Adrenal gland (tissue), 9 donors: ENCODE measurements at regions not wholly inside any gene's neighbourhood (a gene's known extent, or its start where the extent isn't known, plus 50 kb on each side); places are given as distances from the start of the nearest gene placed in this dataset.

Experiments used
- DNase-seq, 7 donors: peaks; one replicate each; pipeline ENCODE4 v3.0.0-alpha.2; 2019 to 2020
- H3K27ac ChIP-seq, 5 donors: fragments of 200-600 bp; sonication (generic) in 4 of 5; 1 replicate in 3 of 5; 2 replicates in 2 of 5; pipeline versions ENCODE4 v1.5.1 to v1.8.0; 2016 to 2020; ENCODE audit warnings: mild to moderate bottlenecking in 1 of 5
- H3K27me3 ChIP-seq: fragments of 200-600 bp; 2 replicates; pipeline ENCODE4 v1.8.0; 2021
- H3K36me3 ChIP-seq, 2 donors: fragments of 200-600 bp; replicated peaks in 1 of 2; 1 replicate in 1 of 2; 2 replicates in 1 of 2; pipeline versions ENCODE4 v1.5.1 to v1.8.0; 2018 to 2022
- H3K4me1 ChIP-seq, 2 donors: fragments of 200-600 bp; replicated peaks in 1 of 2; 1 replicate in 1 of 2; 2 replicates in 1 of 2; pipeline versions ENCODE4 v1.5.1 to v1.8.0; 2018 to 2021
- H3K4me3 ChIP-seq, 4 donors: fragments of 200-600 bp; sonication (generic) in 3 of 4; one replicate each; pipeline ENCODE4 v1.5.1; 2016 to 2018
- H3K9me3 ChIP-seq, 3 donors: fragments of 200-600 bp; sonication (generic) in 1 of 3; replicated peaks in 1 of 3; 1 replicate in 2 of 3; 2 replicates in 1 of 3; pipeline versions ENCODE4 v1.5.1 to v1.8.0; 2016 to 2021
- CTCF ChIP-seq, 6 experiments: fragments of 450-650 bp in 4 of 6; fragments of 200-600 bp in 2 of 6; sonication (generic) in 1 of 6; IDR thresholded peaks; 1 replicate in 5 of 6; 2 replicates in 1 of 6; pipeline versions ENCODE4 v1.5.1 to v1.8.0; 2016 to 2021; ENCODE audit warnings: antibody characterized with exemption in 6 of 6, mild to moderate bottlenecking in 2 of 6, moderate library complexity in 1 of 6
- POLR2A ChIP-seq, 2 donors: fragments of 450-650 bp; IDR thresholded peaks; one replicate each; pipeline ENCODE4 v1.6.1; 2017; ENCODE audit warnings: antibody characterized with exemption in 2 of 2, mild to moderate bottlenecking in 2 of 2, moderate library complexity in 1 of 2
- WGBS, 4 donors: extraction: QIAGEN DNeasy Blood & Tissue Kit in 2 of 4; methylation state at CpG; one replicate each; pipeline versions ENCODE4 v1.1.5 to v1.1.7; 2013 to 2017; 5-methylcytosine and 5-hydroxymethylcytosine counted together
- intact Hi-C, 2 donors: fragments of 100-400 bp; cut with DNase I; formaldehyde crosslinking; loops; one replicate each; pipeline versions ENCODE4 v1.14.1 to v1.15.0; 2022 to 2023
- donor health status: healthy with polysubstance abuse.
- donor health status: Bipolar disorder and iron deficiency.
- donor health status: DM: yes; HTN: yes; CAD: no.
- donor health status: DM: no; HTN: no; CAD: no.
- donor health status: DM: no; HTN: no; CAD: no.

- 67 to 79% (median 75%) methylated on average over 6 of the region's 6 CpGs for WGBS, 4 donors
Measured at GRCh38 chr6:91879386-91879995, 1292.6 kb upstream of the MAP3K7 start.

GRCh38 chr6:91877994-91878393 lies 1291.1 kb upstream of the MAP3K7 start:
- no peak for TF ChIP-seq CTCF (IDR thresholded peaks at IDR 0.05)
- no peak overlapping the region for H3K27ac ChIP-seq
- H3K4me3 ChIP-seq: no peak overlapping the region
- intact Hi-C loops: no loop called here
- H3K36me3 ChIP-seq: no peaks in the 10 kb centered on the region
- DNase-seq: no peak
- no peaks in the 10 kb centered on the region for H3K27me3 ChIP-seq
- H3K4me1 ChIP-seq: no peaks in the 10 kb centered on the region
- H3K9me3 ChIP-seq: no peaks in the 10 kb centered on the region
- 58 to 68% (median 61%) methylated on average over 1 of the region's 1 CpG for WGBS, 4 donors

More at GRCh38 chr6:91879386-91879995, 1292.6 kb upstream of the MAP3K7 start:
- intact Hi-C loops: no loop called here
- H3K4me1 ChIP-seq: no peaks in the 10 kb centered on the region
- no peak overlapping the region for H3K4me3 ChIP-seq
- TF ChIP-seq CTCF (IDR thresholded peaks at IDR 0.05) (no peak), POLR2A (IDR thresholded peaks at IDR 0.05) (no peak)
- H3K27me3 ChIP-seq: no peaks in the 10 kb centered on the region
- H3K27ac ChIP-seq: no peak overlapping the region
- no peak for DNase-seq
- no peaks in the 10 kb centered on the region for H3K36me3 ChIP-seq
- no peaks in the 10 kb centered on the region for H3K9me3 ChIP-seq

- no peaks in the 10 kb centered on the region for H3K9me3 ChIP-seq
- H3K36me3 ChIP-seq: no peaks in the 10 kb centered on the region
- H3K27ac ChIP-seq: no peak overlapping the region
- H3K4me1 ChIP-seq: no peaks in the 10 kb centered on the region
- TF ChIP-seq CTCF (IDR thresholded peaks at IDR 0.05): no peak
- TF ChIP-seq POLR2A (IDR thresholded peaks at IDR 0.05): no peak
- intact Hi-C loops: no loop called here
- DNase-seq: no peak
- no peak overlapping the region for H3K4me3 ChIP-seq
- no peaks in the 10 kb centered on the region for H3K27me3 ChIP-seq
- WGBS, 4 donors: 71 to 85% (median 78%) methylated on average over 3 of the region's 3 CpGs
Measured at GRCh38 chr6:91874971-91875370, 1288.1 kb upstream of the MAP3K7 start.

GRCh38 chr6:91868539-91869202 lies 1281.8 kb upstream of the MAP3K7 start:
- 79 to 86% (median 84%) methylated on average over 8 of the region's 8 CpGs for WGBS, 4 donors
- no peaks in the 10 kb centered on the region for H3K36me3 ChIP-seq
- H3K27ac ChIP-seq: no peak overlapping the region
- no peaks in the 10 kb centered on the region for H3K4me1 ChIP-seq
- DNase-seq: no peak
- H3K9me3 ChIP-seq: no peaks in the 10 kb centered on the region
- H3K27me3 ChIP-seq: no peaks in the 10 kb centered on the region
- no peak overlapping the region for H3K4me3 ChIP-seq
- TF ChIP-seq POLR2A (IDR thresholded peaks at IDR 0.05): no peak
- intact Hi-C loops: no loop called here

GRCh38 chr6:91865889-91866288 lies 1279.0 kb upstream of the MAP3K7 start:
- H3K9me3 ChIP-seq: no peaks in the 10 kb centered on the region
- no peaks in the 10 kb centered on the region for H3K4me1 ChIP-seq
- WGBS, 4 donors: 50 to 66% (median 56%) methylated on average over 3 of the region's 3 CpGs
- DNase-seq: no peak
- no peaks in the 10 kb centered on the region for H3K27me3 ChIP-seq
- no peaks in the 10 kb centered on the region for H3K36me3 ChIP-seq
- intact Hi-C loops: no loop called here
- TF ChIP-seq POLR2A (IDR thresholded peaks at IDR 0.05) (no peak), CTCF (IDR thresholded peaks at IDR 0.05) (no peak)
- H3K27ac ChIP-seq: no peak overlapping the region
- H3K4me3 ChIP-seq: no peak overlapping the region
